GM18505 (cell line): ENCODE measurements at regions not wholly inside any gene's neighbourhood (a gene's known extent, or its start where the extent isn't known, plus 50 kb on each side); places are given as distances from the start of the nearest gene placed in this dataset.

Experiments
- ATAC-seq: cut with Tn5 transposase; IDR thresholded peaks from one replicate; pipeline ENCODE4 v1.9.1; 2021; ENCODE audit not compliant: unreplicated experiment
- POLR2A ChIP-seq: IDR thresholded peaks from 4 replicates; pipeline ENCODE4 v1.6.1; 2011; ENCODE audit warnings: borderline replicate concordance; ENCODE audit not compliant: insufficient read depth, insufficient read length; ENCODE audit errors: extremely low read depth

GRCh38 chr11:15714641-15715399 is 600.1 kb downstream of the INSC start:
- no peak for ATAC-seq
- no peak for TF ChIP-seq POLR2A

GRCh38 chr11:15716550-15716949 is 601.8 kb downstream of the INSC start:
- no peak for TF ChIP-seq POLR2A
- ATAC-seq: no peak

GRCh38 chr11:15720460-15720859 is 605.7 kb downstream of the INSC start:
- no peak for TF ChIP-seq POLR2A
- no peak for ATAC-seq

- ATAC-seq: no peak
- no peak for TF ChIP-seq POLR2A
Observed at GRCh38 chr11:15723966-15724365, 609.2 kb downstream of the INSC start.

- TF ChIP-seq POLR2A: no peak
- ATAC-seq: no peak
Observed at GRCh38 chr11:15724601-15725000, 609.9 kb downstream of the INSC start.

GRCh38 chr11:15725246-15725645 is 610.5 kb downstream of the INSC start:
- ATAC-seq: no peak
- no peak for TF ChIP-seq POLR2A

GRCh38 chr11:15726221-15726746 is 611.6 kb downstream of the INSC start:
- no peak for ATAC-seq
- no peak for TF ChIP-seq POLR2A

- no peak for ATAC-seq
- TF ChIP-seq POLR2A: no peak
Observed at GRCh38 chr11:15726893-15727519, 612.3 kb downstream of the INSC start.

- TF ChIP-seq POLR2A: no peak
- no peak for ATAC-seq
Observed at GRCh38 chr11:15727520-15727914, 612.8 kb downstream of the INSC start.

GRCh38 chr11:15728207-15728606 is 613.5 kb downstream of the INSC start:
- no peak for ATAC-seq
- no peak for TF ChIP-seq POLR2A

- no peak for ATAC-seq
- no peak for TF ChIP-seq POLR2A
Observed at GRCh38 chr11:15730263-15730994, 615.7 kb downstream of the INSC start.

GRCh38 chr11:15730995-15731385 is 616.3 kb downstream of the INSC start:
- no peak for TF ChIP-seq POLR2A
- ATAC-seq: no peak

GRCh38 chr11:15735706-15736105 is 620.6 kb downstream of the SOX6 start:
- ATAC-seq: no peak
- TF ChIP-seq POLR2A: no peak
